NCI-H2029 (cell line): ENCODE measurements at regions not wholly inside any gene's neighbourhood (a gene's known extent, or its start where the extent isn't known, plus 50 kb on each side); places are given as distances from the start of the nearest gene placed in this dataset.

Source experiments
- DNase-seq: peaks from one replicate; lab custom pipeline; 2025; lab: John Stamatoyannopoulos, UW

GRCh38 chr17:36756695-36757094 is 155.3 kb downstream of the MRM1 start:
- no peak for DNase-seq

- no peak for DNase-seq
Measured at GRCh38 chr17:36760425-36760824, 159.0 kb downstream of the MRM1 start.

- no peak for DNase-seq
Measured at GRCh38 chr17:36761203-36761950, 160.0 kb downstream of the MRM1 start.

- no peak for DNase-seq
Measured at GRCh38 chr17:36765436-36766043, 164.2 kb downstream of the MRM1 start.

- no peak for DNase-seq
Measured at GRCh38 chr17:36768394-36768793, 167.0 kb downstream of the MRM1 start.

GRCh38 chr17:36773039-36773438 is 164.2 kb upstream of the LHX1 start:
- DNase-seq = no peak

- no peak for DNase-seq
Measured at GRCh38 chr17:36777118-36777517, 160.2 kb upstream of the LHX1 start.

GRCh38 chr17:36778448-36778847 is 158.8 kb upstream of the LHX1 start:
- DNase-seq = no peak

- no peak for DNase-seq
Measured at GRCh38 chr17:36779550-36779949, 157.7 kb upstream of the LHX1 start.

- no peak for DNase-seq
Measured at GRCh38 chr17:36784633-36785032, 152.6 kb upstream of the LHX1 start.

GRCh38 chr17:36786867-36787266 is 150.4 kb upstream of the LHX1 start:
- no peak for DNase-seq

GRCh38 chr17:36791150-36791941 is 145.9 kb upstream of the LHX1 start:
- DNase-seq = no peak

- no peak for DNase-seq
Measured at GRCh38 chr17:36791942-36792475, 145.3 kb upstream of the LHX1 start.

- DNase-seq = no peak
Measured at GRCh38 chr17:36792849-36793248, 144.4 kb upstream of the LHX1 start.

GRCh38 chr17:36793976-36794375 is 143.3 kb upstream of the LHX1 start:
- no peak for DNase-seq

GRCh38 chr17:36807496-36808179 is 129.6 kb upstream of the LHX1 start:
- no peak for DNase-seq

- DNase-seq = no peak
Measured at GRCh38 chr17:36808180-36808661, 129.1 kb upstream of the LHX1 start.

GRCh38 chr17:36812762-36813161 is 124.5 kb upstream of the LHX1 start:
- no peak for DNase-seq

GRCh38 chr17:36813357-36813756 is 123.9 kb upstream of the LHX1 start:
- no peak for DNase-seq

GRCh38 chr17:36813957-36814563 is 123.2 kb upstream of the LHX1 start:
- DNase-seq = no peak

GRCh38 chr17:36814958-36815357 is 122.3 kb upstream of the LHX1 start:
- no peak for DNase-seq
